ENCODE measurements at regions not wholly inside any gene's neighbourhood (a gene's known extent, or its start where the extent isn't known, plus 50 kb on each side); places are given as distances from the start of the nearest gene placed in this dataset.

DNA sequence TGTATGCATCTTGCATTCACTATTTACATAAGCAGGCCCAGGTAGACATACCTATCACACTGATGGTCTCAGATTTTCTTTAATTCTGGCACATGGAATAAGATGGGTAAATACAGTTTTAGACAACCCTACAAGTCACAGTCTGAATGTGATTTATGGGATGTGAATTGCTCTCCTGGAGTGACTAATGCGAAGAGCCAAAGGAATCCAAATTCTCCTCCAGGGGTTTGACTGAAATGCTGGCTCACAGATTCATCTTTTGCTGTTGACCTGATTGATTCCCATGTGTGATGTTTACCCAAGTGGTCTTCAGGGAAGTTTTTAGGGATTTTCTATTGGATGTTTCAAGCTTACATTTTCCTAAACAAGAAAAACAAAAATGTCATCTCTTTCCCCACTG is 277.9 kb upstream of the MON1B start:
- no peak for DNase-seq (ENCODE audit: low read depth)
- TF ChIP-seq, protein P1, sequence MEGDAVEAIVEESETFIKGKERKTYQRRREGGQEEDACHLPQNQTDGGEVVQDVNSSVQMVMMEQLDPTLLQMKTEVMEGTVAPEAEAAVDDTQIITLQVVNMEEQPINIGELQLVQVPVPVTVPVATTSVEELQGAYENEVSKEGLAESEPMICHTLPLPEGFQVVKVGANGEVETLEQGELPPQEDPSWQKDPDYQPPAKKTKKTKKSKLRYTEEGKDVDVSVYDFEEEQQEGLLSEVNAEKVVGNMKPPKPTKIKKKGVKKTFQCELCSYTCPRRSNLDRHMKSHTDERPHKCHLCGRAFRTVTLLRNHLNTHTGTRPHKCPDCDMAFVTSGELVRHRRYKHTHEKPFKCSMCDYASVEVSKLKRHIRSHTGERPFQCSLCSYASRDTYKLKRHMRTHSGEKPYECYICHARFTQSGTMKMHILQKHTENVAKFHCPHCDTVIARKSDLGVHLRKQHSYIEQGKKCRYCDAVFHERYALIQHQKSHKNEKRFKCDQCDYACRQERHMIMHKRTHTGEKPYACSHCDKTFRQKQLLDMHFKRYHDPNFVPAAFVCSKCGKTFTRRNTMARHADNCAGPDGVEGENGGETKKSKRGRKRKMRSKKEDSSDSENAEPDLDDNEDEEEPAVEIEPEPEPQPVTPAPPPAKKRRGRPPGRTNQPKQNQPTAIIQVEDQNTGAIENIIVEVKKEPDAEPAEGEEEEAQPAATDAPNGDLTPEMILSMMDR (conservative IDR thresholded peaks at IDR 0.05; ENCODE audit: low read depth, low read length): no peak
- no peak overlapping the region for H3K4me3 ChIP-seq (ENCODE audit: low read depth, low read length)

DNA sequence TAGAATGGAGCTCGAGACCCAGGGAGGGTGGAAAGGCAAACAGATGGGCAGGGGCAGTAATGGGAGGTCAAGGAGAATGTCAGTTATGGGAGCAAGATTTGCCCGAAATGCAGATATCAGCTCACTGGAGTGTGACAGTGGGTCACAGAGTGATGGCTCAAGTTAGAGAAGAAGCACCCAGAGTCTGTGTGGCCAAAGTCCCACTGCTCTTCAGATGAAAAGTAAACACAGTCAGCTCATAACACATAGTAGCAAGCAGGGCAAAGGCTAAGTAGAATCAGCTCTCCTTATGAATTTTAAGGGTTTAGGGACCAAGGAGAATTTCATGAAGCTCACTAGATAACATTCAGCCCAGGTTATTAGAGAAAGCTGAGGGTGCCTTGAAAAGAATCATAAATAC is 264.9 kb upstream of the MON1B start:
- TF ChIP-seq, protein P1 (conservative IDR thresholded peaks at IDR 0.05; ENCODE audit: low read depth, low read length): no peak
- H3K4me3 ChIP-seq (ENCODE audit: low read depth, low read length): no peak overlapping the region
- no peak for DNase-seq (ENCODE audit: low read depth)

DNA sequence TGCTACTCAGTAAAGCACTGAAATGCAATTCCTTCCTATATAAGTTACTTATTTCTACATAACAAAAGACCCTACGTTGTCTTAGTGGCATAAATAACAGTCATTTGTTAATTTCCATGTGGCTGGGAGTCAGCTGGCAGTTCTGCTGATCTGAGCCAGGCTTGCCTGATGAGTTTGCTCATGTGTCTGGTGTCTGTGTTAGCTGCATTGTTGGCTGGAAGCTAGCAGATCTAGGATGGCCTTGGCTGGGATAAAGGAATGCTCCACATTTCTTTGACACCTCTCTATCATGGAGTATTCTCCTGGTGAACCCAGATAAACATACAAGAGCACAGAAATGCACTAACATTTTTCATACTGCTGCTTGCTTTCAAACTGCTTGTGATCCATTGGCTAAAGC is 264.4 kb upstream of the MON1B start:
- H3K4me3 ChIP-seq (ENCODE audit: low read depth, low read length): no peak overlapping the region
- TF ChIP-seq, protein P1 (conservative IDR thresholded peaks at IDR 0.05; ENCODE audit: low read depth, low read length): no peak
- DNase-seq (ENCODE audit: low read depth): no peak

DNA sequence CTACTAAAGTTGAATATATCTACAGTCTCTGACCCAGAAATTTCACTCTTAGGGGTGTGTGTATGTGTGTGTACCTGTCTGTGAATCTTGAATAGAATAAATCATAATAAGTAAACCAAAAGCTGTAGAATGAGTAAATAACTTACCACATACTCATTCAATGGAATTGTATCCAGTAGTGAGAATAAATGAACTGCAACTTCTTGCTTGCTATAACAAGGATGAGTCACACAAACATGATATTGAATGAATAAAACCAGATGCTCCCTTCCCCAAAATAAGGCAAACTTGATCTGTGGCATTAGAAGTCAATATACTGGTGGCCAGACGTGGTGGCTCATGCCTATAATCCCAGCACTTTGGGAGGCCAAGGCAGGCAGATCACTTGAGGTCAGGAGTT is 259.8 kb upstream of the MON1B start:
- TF ChIP-seq, protein P1 (conservative IDR thresholded peaks at IDR 0.05; ENCODE audit: low read depth, low read length): no peak
- H3K4me3 ChIP-seq (ENCODE audit: low read depth, low read length): no peak overlapping the region
- peak; percentile 33 for DNase-seq (ENCODE audit: low read depth)

DNA sequence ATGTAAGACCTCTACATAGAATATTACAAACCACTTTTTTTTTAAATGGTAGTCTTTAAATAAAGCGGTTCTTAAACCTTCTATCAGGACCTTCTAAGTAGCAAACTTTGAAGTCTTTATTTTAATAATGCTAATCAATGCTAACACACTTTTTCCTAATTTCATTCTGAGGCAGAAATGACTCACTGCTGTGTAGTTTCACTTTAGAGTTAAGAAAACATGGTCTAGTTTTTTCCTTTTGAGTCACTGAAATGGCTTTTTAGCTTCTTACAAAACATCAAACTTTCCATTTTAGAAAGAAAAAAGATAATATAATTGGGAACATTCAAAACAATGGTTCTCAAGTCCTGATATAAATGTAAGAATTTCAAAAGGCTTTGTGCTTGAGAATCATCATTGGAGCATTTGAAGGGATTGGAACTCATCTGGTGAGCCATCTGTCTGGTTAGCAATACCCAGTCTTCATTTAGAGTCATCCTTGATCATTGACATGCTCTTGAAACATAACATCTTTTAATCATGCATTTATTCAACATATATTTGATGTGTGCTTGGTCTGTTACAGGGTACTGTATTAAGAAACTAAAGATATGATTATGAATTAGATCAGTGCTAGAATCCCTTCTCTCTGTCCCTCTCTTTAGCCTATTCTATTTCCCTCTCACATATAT is 258.3 kb upstream of the MON1B start:
- peak; percentile 42 for DNase-seq (ENCODE audit: low read depth)
- TF ChIP-seq, protein P1 (conservative IDR thresholded peaks at IDR 0.05; ENCODE audit: low read depth, low read length): no peak
- H3K4me3 ChIP-seq (ENCODE audit: low read depth, low read length): no peak overlapping the region

DNA sequence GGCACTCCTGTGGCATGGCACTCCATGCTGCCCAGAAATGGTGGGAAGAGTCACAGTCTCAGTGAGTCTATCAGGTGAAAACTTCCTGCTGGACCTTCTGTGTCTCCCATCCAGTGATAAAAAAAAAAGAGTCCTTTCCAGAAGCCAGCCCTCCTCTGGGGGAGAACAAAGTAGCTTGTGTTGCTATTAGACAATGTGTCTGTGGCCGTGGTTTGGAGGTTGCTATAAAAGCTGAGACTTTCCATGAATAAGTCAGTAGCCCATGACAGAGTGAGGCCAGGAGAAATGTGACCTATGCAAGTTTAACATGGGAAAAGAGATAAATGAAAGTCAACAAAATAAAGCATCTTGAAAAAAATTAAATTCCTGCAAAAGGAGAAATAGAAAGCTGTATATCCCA is 250.7 kb upstream of the MON1B start:
- TF ChIP-seq, protein P1 (conservative IDR thresholded peaks at IDR 0.05; ENCODE audit: low read depth, low read length): no peak
- DNase-seq (ENCODE audit: low read depth): peak; percentile 35
- H3K4me3 ChIP-seq (ENCODE audit: low read depth, low read length): no peak overlapping the region

DNA sequence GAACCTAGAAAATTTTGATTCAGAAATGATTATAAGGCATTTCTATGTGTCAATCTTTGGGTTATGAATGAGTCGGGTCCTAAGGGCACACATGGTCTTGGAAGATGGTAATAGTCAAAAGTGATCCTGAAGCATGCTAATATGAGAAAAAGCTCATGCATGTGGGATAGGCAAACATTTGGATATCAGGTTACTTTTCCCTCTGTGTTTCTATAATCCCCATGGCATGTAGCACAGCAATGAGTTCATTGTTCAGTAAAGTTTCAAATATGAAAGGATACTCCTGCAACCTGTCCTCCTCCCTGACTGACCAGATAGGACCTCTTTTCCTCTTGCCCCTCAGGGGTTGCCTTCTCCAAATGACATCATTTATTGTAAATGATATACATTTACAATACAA is 249.9 kb upstream of the MON1B start:
- no peak overlapping the region for H3K4me3 ChIP-seq (ENCODE audit: low read depth, low read length)
- TF ChIP-seq, protein P1 (conservative IDR thresholded peaks at IDR 0.05; ENCODE audit: low read depth, low read length): no peak
- DNase-seq (ENCODE audit: low read depth): no peak
